DLD1 (cell line): ENCODE measurements at regions not wholly inside any gene's neighbourhood (a gene's known extent, or its start where the extent isn't known, plus 50 kb on each side); places are given as distances from the start of the nearest gene placed in this dataset.

Experiments
- in situ Hi-C: cut with HindIII; loops from 2 replicates; pipeline ENCODE4 v1.10.0; 2017; ENCODE audit warnings: low sequenced_read_pairs

- in situ Hi-C loops: no loop called here
These were observed 181.9 kb downstream of the RBFOX3 start for GRCh38 chr17:79428988-79429387.

GRCh38 chr17:79427621-79428539 lies 183.0 kb downstream of the RBFOX3 start:
- in situ Hi-C loops: no loop called here

DNA sequence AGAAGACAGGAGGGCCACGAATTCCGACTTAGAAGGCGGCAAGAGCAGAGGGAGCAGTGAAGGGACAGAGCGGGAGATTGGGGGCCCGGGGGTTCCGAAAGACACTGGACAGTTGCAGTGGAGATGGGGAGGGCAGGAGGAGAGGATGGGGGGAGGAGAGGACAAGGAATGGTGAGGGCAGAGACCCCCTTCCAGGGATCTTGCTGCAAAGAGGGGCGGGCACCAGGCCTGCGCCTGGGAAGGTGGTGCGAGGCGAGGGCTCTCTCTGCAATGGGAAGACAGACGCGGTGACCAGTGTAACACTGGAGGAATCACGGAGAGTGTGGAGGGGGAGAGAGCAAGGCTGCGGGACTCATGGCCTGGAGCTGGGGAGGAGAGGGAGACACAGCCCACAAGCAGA lies 185.2 kb downstream of the RBFOX3 start:
- in situ Hi-C loops: no loop called here

GRCh38 chr17:79424471-79425185 lies 186.2 kb downstream of the RBFOX3 start:
- in situ Hi-C loops: no loop called here

- in situ Hi-C loops: no loop called here
These were observed 186.9 kb downstream of the RBFOX3 start for GRCh38 chr17:79423811-79424465.

DNA sequence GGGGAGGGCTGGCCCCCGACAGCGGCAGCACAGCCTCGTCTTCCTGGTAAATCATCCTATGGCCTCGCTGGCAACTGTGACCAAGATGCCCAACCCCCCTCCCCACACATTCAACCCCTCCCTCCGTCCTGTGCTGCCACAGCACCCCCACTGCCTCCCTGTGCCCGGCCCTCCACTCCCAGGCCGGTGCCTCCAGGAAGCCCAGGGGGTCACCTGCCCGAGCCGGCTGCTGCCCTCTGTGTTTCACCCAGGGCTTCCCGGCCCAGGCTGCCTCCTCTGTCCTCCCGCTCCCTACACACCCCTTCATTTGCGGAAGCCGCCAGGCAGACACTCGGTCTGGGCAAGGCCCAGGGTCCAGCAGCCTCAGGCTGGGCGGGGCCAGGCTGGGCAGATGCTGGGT lies 188.6 kb downstream of the RBFOX3 start:
- in situ Hi-C loops: no loop called here

GRCh38 chr17:79420318-79421243 lies 190.3 kb downstream of the RBFOX3 start:
- in situ Hi-C loops: no loop called here

- in situ Hi-C loops: no loop called here
These were observed 193.3 kb downstream of the RBFOX3 start for GRCh38 chr17:79417476-79417988.

GRCh38 chr17:79415909-79416308 lies 194.9 kb downstream of the RBFOX3 start:
- in situ Hi-C loops: no loop called here

- in situ Hi-C loops: no loop called here
These were observed 195.5 kb downstream of the RBFOX3 start for GRCh38 chr17:79415365-79415764.

GRCh38 chr17:79414793-79415211 lies 196.0 kb downstream of the RBFOX3 start:
- in situ Hi-C loops: no loop called here

- in situ Hi-C loops: no loop called here
These were observed 196.6 kb downstream of the RBFOX3 start for GRCh38 chr17:79414063-79414792.

- in situ Hi-C loops: no loop called here
These were observed 197.2 kb downstream of the RBFOX3 start for GRCh38 chr17:79413611-79414010.

- in situ Hi-C loops: no loop called here
These were observed 197.9 kb downstream of the RBFOX3 start for GRCh38 chr17:79412886-79413390.

DNA sequence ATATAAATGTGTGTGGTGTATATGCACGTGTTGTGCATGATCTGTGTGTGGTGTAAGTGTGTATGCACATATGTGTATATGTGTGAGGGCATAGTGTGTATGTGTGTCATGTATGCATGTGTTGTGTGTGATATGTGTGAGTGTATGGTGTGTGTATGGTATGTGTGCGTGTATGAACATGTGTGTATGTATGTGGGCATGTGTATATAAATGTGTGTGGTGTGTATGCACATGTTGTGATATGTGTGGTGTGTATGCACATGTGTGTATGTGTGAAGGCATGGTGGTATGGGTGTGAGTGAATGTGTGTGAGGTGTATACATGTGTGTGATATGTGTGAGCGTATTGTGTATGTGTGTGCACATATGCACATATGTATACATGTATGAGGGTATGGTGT lies 198.7 kb downstream of the RBFOX3 start:
- in situ Hi-C loops: no loop called here

DNA sequence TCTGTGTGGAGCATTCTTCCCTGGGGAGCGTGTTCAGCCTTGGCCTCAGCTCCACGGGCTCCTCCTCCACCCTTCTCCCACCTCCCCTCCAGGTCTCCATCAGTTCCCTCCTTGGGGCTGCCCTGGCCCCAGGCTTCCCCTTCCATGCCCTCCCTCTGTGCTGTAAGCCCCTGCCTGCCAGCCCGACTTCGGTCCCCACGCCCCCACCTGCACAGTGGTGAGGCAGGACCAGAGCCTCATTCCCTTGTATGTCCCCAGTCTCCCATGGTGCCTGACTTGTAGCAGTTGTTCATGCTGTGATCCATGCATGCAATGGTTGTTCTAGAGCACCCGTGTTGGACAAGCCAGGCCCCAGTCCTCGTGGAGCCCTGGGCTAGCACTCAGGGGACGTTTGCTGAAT lies 199.4 kb downstream of the RBFOX3 start:
- in situ Hi-C loops: no loop called here

DNA sequence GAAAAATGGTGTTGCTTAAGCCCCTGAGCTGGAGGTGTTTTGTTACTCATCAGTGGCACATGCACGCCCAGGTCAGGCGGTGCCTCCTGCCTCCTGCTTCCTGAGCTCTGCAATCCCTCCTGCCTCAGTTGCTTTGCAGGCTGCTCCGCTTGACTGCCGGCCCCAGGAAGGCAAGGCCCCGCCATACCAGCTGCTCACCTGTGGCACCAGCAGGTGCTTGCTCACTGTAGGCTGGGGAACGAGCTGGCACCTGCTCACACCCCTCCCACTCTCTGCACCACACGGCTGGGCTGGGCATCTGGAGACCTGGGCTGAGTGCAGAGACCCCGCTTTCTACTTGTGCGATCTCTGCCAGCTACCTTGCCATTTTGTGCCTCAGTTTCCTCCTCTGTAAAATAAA lies 200.2 kb downstream of the RBFOX3 start:
- in situ Hi-C loops: no loop called here

GRCh38 chr17:79408251-79408650 lies 202.6 kb downstream of the RBFOX3 start:
- in situ Hi-C loops: no loop called here

DNA sequence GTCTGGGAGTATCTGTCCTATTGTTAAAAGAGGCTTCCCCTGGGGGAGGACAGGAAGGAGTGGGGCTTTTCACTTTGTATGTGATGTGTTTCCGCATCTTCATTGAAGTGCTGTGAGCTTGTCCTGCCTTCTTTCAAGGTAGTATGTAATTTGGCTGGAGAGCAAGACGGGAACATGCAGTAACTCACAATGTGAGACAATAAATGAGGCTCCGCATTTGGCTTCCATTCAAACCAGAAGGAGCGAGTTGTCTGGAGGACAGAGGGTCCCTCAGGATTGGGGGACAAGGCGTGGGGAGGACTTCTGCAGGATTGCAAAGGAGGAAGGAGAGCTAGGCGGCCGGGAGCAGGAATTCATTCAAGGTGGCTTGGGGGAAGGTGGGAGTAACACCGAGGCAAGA lies 203.5 kb downstream of the RBFOX3 start:
- in situ Hi-C loops: no loop called here
